ENCODE measurements at regions not wholly inside any gene's neighbourhood (a gene's known extent, or its start where the extent isn't known, plus 50 kb on each side); places are given as distances from the start of the nearest gene placed in this dataset.

DNA sequence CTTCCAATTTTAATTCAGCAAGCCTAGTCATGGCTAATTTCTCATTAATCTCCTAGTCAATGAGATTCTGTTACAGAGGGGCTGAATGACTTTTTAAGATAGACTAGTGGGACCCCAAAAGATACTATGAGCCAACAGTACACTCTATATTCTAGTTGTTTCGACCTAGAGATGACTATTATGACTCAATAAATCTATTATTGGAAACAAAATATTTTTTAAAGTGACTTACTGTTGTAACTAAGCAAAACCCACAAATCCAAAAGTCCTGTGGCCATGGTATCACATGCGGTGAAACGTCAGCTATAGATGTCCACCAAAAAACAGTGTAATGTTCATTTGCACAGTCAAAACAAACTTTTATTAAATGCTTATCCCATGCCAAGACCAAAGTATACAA, 95.3 kb upstream of the ADO start:
- no peak for TF ChIP-seq POLR2A (IDR thresholded peaks at IDR 0.05)
- TF ChIP-seq, protein P1, sequence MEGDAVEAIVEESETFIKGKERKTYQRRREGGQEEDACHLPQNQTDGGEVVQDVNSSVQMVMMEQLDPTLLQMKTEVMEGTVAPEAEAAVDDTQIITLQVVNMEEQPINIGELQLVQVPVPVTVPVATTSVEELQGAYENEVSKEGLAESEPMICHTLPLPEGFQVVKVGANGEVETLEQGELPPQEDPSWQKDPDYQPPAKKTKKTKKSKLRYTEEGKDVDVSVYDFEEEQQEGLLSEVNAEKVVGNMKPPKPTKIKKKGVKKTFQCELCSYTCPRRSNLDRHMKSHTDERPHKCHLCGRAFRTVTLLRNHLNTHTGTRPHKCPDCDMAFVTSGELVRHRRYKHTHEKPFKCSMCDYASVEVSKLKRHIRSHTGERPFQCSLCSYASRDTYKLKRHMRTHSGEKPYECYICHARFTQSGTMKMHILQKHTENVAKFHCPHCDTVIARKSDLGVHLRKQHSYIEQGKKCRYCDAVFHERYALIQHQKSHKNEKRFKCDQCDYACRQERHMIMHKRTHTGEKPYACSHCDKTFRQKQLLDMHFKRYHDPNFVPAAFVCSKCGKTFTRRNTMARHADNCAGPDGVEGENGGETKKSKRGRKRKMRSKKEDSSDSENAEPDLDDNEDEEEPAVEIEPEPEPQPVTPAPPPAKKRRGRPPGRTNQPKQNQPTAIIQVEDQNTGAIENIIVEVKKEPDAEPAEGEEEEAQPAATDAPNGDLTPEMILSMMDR (IDR thresholded peaks at IDR 0.05): no peak

All from body of pancreas (tissue), 4 donors.